Stimulated activated CD4-positive, alpha-beta T cell treated with anti-CD3 and anti-CD28 coated beads, Interleukin-2, amount 100 ng/mL, for 4 hours (primary cell): ENCODE measurements at regions not wholly inside any gene's neighbourhood (a gene's known extent, or its start where the extent isn't known, plus 50 kb on each side); places are given as distances from the start of the nearest gene placed in this dataset.
"Not testable (repeated sequence)": the region's sequence is repeated elsewhere in the genome, so short reads cannot be mapped to it uniquely, and the experiment has no call there.

Source experiments
- DNase-seq: peaks from one replicate; pipeline ENCODE4 v3.0.0-alpha.2; 2020; ENCODE audit warnings: low read depth

- DNase-seq: not testable (repeated sequence)
Observed at GRCh38 chr1:157368941-157369340, 183.4 kb downstream of the FCRL5 start.

- no peak for DNase-seq
Observed at GRCh38 chr1:157368363-157368762, 184.0 kb downstream of the FCRL5 start.

- no peak for DNase-seq
Observed at GRCh38 chr1:157367870-157368269, 184.4 kb downstream of the FCRL5 start.

GRCh38 chr1:157367091-157367739 is 185.1 kb downstream of the FCRL5 start:
- no peak for DNase-seq

- no peak for DNase-seq
Observed at GRCh38 chr1:157364612-157365011, 187.7 kb downstream of the FCRL5 start.

- DNase-seq: no peak
Observed at GRCh38 chr1:157363660-157364140, 188.6 kb downstream of the FCRL5 start.

GRCh38 chr1:157360023-157360390 is 192.3 kb downstream of the FCRL5 start:
- no peak for DNase-seq

- DNase-seq: no peak
Observed at GRCh38 chr1:157359314-157360022, 192.8 kb downstream of the FCRL5 start.

- DNase-seq: no peak
Observed at GRCh38 chr1:157357111-157357510, 195.2 kb downstream of the FCRL5 start.

- DNase-seq: no peak
Observed at GRCh38 chr1:157356601-157357000, 195.7 kb downstream of the FCRL5 start.

GRCh38 chr1:157353546-157353945 is 198.8 kb downstream of the FCRL5 start:
- no peak for DNase-seq

- no peak for DNase-seq
Observed at GRCh38 chr1:157352817-157353408, 199.4 kb downstream of the FCRL5 start.

GRCh38 chr1:157352216-157352615 is 200.1 kb downstream of the FCRL5 start:
- no peak for DNase-seq

GRCh38 chr1:157351800-157352199 is 200.5 kb downstream of the FCRL5 start:
- not testable (repeated sequence) for DNase-seq

- no peak for DNase-seq
Observed at GRCh38 chr1:157348538-157349480, 203.5 kb downstream of the FCRL5 start.

GRCh38 chr1:157347506-157347905 is 204.8 kb downstream of the FCRL5 start:
- no peak for DNase-seq

GRCh38 chr1:157337785-157338184 is 199.6 kb upstream of the ETV3 start:
- DNase-seq: not testable (repeated sequence)

- DNase-seq: no peak
Observed at GRCh38 chr1:157335056-157335455, 196.9 kb upstream of the ETV3 start.

GRCh38 chr1:157334041-157334440 is 195.8 kb upstream of the ETV3 start:
- DNase-seq: no peak

- DNase-seq: not testable (repeated sequence)
Observed at GRCh38 chr1:157330177-157330576, 192.0 kb upstream of the ETV3 start.

- DNase-seq: not testable (repeated sequence)
Observed at GRCh38 chr1:157328120-157328519, 189.9 kb upstream of the ETV3 start.
